GM12878 (cell line): ENCODE measurements at regions not wholly inside any gene's neighbourhood (a gene's known extent, or its start where the extent isn't known, plus 50 kb on each side); places are given as distances from the start of the nearest gene placed in this dataset.

ENCODE experiments used
- ASH2L ChIP-seq: fragments of 300-600, 200-600 bp; sonication (generic); IDR thresholded peaks from 2 replicates; pipeline ENCODE4 v1.6.1; 2017; ENCODE audit warnings: low read depth, mild to moderate bottlenecking, borderline replicate concordance
- CBX3 ChIP-seq: fragments of 200-600 bp; sonication (generic); IDR thresholded peaks from 2 replicates; pipeline ENCODE4 v1.6.1; 2016; ENCODE audit warnings: low read depth, borderline replicate concordance
- CHD2 ChIP-seq: IDR thresholded peaks from 2 replicates; pipeline ENCODE4 v1.6.1; 2011; ENCODE audit warnings: low read depth, low read length, improper control_type of control experiment, borderline replicate concordance
- DPF2 ChIP-seq: fragments of 450-650 bp; IDR thresholded peaks from 2 replicates; pipeline ENCODE4 v1.6.1; 2017; ENCODE audit warnings: mild to moderate bottlenecking
- KDM1A ChIP-seq: fragments of 200-600 bp; sonication (generic); IDR thresholded peaks from 2 replicates; pipeline ENCODE4 v1.6.1; 2016; ENCODE audit warnings: borderline replicate concordance
- MYC ChIP-seq: IDR thresholded peaks from 2 replicates; pipeline ENCODE4 v1.6.1; 2011; ENCODE audit warnings: mild to moderate bottlenecking, low read length, moderate library complexity, inconsistent platforms; ENCODE audit not compliant: insufficient read depth, insufficient replicate concordance, insufficient read length, severe bottlenecking
- NFYA ChIP-seq: IDR thresholded peaks from 2 replicates; pipeline ENCODE4 v1.6.1; 2011; ENCODE audit warnings: low read depth, mild to moderate bottlenecking, low read length, improper control_type of control experiment, borderline replicate concordance
- SUZ12 ChIP-seq: fragments of 200-600 bp; sonication (generic); IDR thresholded peaks from one replicate; pipeline ENCODE4 v1.6.1; 2018; ENCODE audit warnings: antibody characterized with exemption, mild to moderate bottlenecking; ENCODE audit not compliant: unreplicated experiment
- TAF1 ChIP-seq: IDR thresholded peaks from 2 replicates; pipeline ENCODE4 v1.6.1; 2011; ENCODE audit warnings: mild to moderate bottlenecking, low read depth, low read length, borderline replicate concordance
- USF1 ChIP-seq: IDR thresholded peaks from 2 replicates; pipeline ENCODE4 v1.6.1; 2011; ENCODE audit warnings: borderline replicate concordance, low read depth, mild to moderate bottlenecking, moderate library complexity, mixed read lengths, low read length; ENCODE audit not compliant: insufficient read depth; ENCODE audit errors: extremely low read length
- YBX1 ChIP-seq: fragments of 450-650 bp; IDR thresholded peaks from 2 replicates; pipeline ENCODE4 v1.6.1; 2016; ENCODE audit warnings: antibody characterized with exemption
- ZBTB11 ChIP-seq: fragments of 450-650 bp; formaldehyde crosslinking; IDR thresholded peaks from 2 replicates; pipeline ENCODE4 v1.5.0; 2022; ENCODE audit warnings: mild to moderate bottlenecking, missing genetic modification characterization
- ZNF622 ChIP-seq: fragments of 450-650 bp; IDR thresholded peaks from 2 replicates; pipeline ENCODE4 v1.6.1; 2017; ENCODE audit warnings: mild to moderate bottlenecking, inconsistent platforms
- TF ChIP-seq, protein P1 (sequence below): fragments of 450-650 bp; IDR thresholded peaks from 2 replicates; pipeline ENCODE4 v1.6.1; 2018; ENCODE audit warnings: mild to moderate bottlenecking, low read depth, moderate library complexity; ENCODE audit not compliant: partially characterized antibody
- TF ChIP-seq, protein P2 (sequence below): fragments of 450-650 bp; IDR thresholded peaks from 2 replicates; pipeline ENCODE4 v1.6.1; 2014; ENCODE audit warnings: mild to moderate bottlenecking
- TF ChIP-seq, protein P3 (sequence below): IDR thresholded peaks from 2 replicates; pipeline ENCODE4 v1.6.1; 2012; ENCODE audit warnings: low read length, inconsistent platforms
- TF ChIP-seq, protein P4 (sequence below): fragments of 450-650 bp; IDR thresholded peaks from 2 replicates; pipeline ENCODE4 v1.6.1; 2017; ENCODE audit warnings: mild to moderate bottlenecking, moderate library complexity

DNA sequence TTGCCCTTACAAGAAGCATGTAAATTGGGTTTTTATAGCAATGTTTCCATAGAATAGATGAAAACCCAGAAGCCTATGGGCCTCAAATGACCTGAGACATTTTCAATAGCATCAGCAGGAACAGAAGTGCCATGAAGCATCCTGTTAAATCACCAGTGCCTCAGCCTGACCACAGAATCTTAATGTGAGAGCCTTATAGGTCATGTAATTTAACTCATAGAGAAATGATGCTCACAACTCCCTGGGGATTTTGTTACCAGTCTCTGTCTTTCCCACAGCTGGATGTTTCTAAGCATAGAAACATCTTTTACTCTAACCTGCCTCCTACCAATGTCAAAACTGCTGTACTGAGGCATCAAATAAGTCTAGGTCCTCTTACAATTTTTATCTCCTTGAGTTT is 295.8 kb upstream of the ACVR2A start (continued):
- TF ChIP-seq ZBTB11 (CRISPR knock-in tag): no peak
- no peak for TF ChIP-seq NFYA
- no peak for TF ChIP-seq YBX1
- TF ChIP-seq CBX3: no peak
- no peak for TF ChIP-seq MYC
- TF ChIP-seq, protein P1, sequence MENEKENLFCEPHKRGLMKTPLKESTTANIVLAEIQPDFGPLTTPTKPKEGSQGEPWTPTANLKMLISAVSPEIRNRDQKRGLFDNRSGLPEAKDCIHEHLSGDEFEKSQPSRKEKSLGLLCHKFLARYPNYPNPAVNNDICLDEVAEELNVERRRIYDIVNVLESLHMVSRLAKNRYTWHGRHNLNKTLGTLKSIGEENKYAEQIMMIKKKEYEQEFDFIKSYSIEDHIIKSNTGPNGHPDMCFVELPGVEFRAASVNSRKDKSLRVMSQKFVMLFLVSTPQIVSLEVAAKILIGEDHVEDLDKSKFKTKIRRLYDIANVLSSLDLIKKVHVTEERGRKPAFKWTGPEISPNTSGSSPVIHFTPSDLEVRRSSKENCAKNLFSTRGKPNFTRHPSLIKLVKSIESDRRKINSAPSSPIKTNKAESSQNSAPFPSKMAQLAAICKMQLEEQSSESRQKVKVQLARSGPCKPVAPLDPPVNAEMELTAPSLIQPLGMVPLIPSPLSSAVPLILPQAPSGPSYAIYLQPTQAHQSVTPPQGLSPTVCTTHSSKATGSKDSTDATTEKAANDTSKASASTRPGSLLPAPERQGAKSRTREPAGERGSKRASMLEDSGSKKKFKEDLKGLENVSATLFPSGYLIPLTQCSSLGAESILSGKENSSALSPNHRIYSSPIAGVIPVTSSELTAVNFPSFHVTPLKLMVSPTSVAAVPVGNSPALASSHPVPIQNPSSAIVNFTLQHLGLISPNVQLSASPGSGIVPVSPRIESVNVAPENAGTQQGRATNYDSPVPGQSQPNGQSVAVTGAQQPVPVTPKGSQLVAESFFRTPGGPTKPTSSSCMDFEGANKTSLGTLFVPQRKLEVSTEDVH: no peak
- TF ChIP-seq, protein P2, sequence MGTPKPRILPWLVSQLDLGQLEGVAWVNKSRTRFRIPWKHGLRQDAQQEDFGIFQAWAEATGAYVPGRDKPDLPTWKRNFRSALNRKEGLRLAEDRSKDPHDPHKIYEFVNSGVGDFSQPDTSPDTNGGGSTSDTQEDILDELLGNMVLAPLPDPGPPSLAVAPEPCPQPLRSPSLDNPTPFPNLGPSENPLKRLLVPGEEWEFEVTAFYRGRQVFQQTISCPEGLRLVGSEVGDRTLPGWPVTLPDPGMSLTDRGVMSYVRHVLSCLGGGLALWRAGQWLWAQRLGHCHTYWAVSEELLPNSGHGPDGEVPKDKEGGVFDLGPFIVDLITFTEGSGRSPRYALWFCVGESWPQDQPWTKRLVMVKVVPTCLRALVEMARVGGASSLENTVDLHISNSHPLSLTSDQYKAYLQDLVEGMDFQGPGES: no peak
- TF ChIP-seq KDM1A: no peak
- TF ChIP-seq USF1: no peak
- TF ChIP-seq TAF1: no peak
- no peak for TF ChIP-seq SUZ12
- TF ChIP-seq DPF2: no peak
- no peak for TF ChIP-seq CHD2
- no peak for TF ChIP-seq ZNF622
- TF ChIP-seq, protein P3, sequence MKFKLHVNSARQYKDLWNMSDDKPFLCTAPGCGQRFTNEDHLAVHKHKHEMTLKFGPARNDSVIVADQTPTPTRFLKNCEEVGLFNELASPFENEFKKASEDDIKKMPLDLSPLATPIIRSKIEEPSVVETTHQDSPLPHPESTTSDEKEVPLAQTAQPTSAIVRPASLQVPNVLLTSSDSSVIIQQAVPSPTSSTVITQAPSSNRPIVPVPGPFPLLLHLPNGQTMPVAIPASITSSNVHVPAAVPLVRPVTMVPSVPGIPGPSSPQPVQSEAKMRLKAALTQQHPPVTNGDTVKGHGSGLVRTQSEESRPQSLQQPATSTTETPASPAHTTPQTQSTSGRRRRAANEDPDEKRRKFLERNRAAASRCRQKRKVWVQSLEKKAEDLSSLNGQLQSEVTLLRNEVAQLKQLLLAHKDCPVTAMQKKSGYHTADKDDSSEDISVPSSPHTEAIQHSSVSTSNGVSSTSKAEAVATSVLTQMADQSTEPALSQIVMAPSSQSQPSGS: no peak
- TF ChIP-seq, protein P4, sequence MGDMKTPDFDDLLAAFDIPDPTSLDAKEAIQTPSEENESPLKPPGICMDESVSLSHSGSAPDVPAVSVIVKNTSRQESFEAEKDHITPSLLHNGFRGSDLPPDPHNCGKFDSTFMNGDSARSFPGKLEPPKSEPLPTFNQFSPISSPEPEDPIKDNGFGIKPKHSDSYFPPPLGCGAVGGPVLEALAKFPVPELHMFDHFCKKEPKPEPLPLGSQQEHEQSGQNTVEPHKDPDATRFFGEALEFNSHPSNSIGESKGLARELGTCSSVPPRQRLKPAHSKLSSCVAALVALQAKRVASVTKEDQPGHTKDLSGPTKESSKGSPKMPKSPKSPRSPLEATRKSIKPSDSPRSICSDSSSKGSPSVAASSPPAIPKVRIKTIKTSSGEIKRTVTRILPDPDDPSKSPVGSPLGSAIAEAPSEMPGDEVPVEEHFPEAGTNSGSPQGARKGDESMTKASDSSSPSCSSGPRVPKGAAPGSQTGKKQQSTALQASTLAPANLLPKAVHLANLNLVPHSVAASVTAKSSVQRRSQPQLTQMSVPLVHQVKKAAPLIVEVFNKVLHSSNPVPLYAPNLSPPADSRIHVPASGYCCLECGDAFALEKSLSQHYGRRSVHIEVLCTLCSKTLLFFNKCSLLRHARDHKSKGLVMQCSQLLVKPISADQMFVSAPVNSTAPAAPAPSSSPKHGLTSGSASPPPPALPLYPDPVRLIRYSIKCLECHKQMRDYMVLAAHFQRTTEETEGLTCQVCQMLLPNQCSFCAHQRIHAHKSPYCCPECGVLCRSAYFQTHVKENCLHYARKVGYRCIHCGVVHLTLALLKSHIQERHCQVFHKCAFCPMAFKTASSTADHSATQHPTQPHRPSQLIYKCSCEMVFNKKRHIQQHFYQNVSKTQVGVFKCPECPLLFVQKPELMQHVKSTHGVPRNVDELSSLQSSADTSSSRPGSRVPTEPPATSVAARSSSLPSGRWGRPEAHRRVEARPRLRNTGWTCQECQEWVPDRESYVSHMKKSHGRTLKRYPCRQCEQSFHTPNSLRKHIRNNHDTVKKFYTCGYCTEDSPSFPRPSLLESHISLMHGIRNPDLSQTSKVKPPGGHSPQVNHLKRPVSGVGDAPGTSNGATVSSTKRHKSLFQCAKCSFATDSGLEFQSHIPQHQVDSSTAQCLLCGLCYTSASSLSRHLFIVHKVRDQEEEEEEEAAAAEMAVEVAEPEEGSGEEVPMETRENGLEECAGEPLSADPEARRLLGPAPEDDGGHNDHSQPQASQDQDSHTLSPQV: no peak
- no peak for TF ChIP-seq ASH2L
